Pons (tissue), 1 donor: ENCODE measurements at regions not wholly inside any gene's neighbourhood (a gene's known extent, or its start where the extent isn't known, plus 50 kb on each side); places are given as distances from the start of the nearest gene placed in this dataset.
A peak's percentile ranks its signal among the peaks of the same experiment; 100 is the strongest.

ENCODE experiments used
- DNase-seq: peaks from one replicate; pipeline ENCODE4 v3.0.0-alpha.2; 2016; ENCODE audit warnings: low spot score

DNA sequence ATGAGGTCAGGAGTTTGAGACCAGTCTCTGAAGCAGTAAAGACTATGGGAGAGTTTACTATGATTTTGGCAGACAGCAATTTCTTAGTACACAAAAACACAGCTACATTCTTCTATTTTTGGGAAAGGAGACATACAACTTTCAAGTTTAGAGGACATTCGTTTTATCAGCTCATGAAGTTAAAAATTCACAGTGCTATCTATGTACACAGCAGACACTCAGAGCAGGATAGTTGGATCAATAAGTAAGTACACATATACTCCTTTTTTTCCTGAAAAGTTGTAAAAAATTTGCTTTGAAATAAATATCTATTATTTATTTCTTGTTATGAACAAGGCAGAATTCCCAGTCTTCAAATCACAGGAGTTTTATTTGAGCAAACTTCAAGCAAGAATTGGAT lies 159.7 kb downstream of the SERPINI1 start:
- no peak for DNase-seq

- DNase-seq, result no peak
Measured at GRCh38 chr3:167892205-167892604, 156.7 kb downstream of the SERPINI1 start.

DNA sequence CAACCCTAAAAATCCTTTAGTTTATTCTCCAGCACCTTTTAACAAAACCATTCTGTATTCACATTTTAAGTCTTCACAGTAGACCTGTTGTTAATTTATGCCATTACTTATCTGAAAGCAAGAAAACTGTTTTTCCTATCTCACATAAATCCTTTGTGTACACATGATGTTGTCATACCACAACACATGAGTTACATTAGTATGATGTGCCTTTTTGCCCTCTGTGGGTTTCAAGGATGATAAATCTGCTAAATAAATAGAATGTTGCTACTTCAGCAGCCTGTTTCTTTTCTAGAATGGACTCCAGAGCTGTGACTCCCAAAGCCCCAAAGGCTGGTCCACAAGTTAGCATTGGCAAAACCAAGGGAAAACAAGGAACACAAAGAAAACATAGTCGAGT lies 151.6 kb downstream of the SERPINI1 start:
- DNase-seq, result no peak

DNA sequence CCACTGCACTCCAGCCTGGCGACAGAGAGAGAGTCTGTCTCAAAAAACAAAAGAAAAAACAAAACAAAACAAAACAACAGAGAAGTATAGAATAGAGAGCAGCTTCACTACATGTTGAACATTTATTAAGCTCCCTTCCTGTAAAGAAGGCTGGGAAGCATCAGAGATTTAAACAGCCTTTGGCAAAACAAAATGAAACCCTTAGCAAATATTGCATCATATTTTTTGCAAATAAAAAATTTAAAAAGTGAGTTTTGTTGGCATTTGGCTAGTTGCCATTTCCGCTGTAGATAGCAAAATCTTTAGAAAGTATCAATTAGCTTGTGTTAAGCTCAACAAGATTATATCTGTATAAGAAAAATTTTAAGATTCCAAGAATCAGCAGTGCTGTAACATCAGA lies 151.2 kb downstream of the SERPINI1 start:
- no peak for DNase-seq

DNA sequence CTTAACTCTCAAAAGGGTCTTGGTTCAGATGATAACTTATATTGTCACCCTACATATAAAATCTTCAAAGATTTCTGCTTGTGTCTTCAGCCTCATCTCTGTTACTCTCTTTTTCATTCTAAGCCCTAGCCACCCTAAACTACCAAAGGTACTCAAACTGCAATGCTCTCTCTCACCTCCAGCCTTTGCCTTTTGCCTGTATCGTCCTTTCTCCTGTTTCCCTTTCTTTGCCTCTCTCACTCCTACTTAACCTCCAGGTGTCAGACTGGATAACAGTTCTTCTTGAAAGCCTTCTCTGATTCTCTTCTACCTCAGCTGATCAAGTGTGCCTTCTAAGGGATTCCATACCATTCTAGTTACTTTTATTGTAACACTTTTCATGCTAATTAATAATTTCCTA lies 149.8 kb downstream of the SERPINI1 start:
- no peak for DNase-seq

DNA sequence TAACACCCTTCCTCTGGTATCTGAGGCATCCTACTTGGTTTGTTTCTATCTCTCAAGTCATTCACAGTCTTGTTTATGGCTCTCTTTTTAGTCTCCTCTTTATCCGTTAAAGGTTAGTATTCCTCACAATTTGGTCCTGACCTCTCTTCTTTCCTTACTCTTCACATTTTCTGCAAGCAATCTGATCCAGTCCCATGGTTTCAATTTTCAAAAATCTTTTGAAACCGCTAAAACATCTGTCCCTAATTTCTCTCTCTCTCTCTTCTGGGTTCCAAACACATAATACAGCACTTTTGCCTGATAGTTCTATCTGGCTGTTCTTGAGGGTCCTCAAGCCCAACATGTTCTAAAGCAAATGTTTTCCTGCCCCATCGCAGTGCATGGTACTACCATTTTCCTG lies 149.0 kb downstream of the SERPINI1 start:
- no peak for DNase-seq

DNA sequence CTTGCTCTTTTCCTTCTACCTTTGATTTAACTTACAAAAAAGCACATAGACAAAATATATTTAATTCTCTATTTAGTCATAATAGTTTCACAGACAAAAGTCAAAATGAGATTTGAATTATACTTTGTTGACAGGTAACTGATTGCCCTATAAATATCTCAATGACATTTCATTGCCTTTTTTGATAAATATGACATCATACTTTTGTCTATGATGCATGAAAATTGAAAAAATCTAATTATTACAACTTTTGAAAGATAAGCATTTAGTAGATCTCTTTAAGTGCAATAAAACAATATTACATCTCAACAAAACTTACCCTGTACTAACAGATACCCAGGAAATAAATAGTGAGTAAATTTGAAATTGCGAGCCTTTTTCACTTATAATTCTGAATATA lies 147.9 kb downstream of the SERPINI1 start:
- DNase-seq, result no peak

- DNase-seq, result peak; percentile 75
Measured at GRCh38 chr3:167882057-167882667, 146.6 kb downstream of the SERPINI1 start.

DNA sequence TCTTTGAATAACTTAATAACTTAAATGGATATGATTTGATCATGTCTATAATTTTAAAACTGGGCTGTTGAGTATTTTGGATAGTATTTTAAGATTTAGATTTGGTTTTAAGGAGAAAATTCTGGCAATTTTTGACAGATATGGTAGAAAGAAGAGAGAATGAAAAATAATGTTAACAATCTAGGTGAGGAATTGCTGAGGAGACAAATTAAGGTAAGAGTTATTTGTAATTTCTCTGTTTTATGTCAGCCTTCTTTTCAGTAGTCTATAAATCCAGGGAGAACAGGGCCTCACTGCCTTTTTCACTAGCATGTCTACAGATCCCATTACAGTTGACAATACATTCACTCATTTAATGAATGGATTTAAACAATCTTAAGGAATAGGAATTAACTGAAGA lies 144.7 kb downstream of the SERPINI1 start:
- DNase-seq, result no peak

DNA sequence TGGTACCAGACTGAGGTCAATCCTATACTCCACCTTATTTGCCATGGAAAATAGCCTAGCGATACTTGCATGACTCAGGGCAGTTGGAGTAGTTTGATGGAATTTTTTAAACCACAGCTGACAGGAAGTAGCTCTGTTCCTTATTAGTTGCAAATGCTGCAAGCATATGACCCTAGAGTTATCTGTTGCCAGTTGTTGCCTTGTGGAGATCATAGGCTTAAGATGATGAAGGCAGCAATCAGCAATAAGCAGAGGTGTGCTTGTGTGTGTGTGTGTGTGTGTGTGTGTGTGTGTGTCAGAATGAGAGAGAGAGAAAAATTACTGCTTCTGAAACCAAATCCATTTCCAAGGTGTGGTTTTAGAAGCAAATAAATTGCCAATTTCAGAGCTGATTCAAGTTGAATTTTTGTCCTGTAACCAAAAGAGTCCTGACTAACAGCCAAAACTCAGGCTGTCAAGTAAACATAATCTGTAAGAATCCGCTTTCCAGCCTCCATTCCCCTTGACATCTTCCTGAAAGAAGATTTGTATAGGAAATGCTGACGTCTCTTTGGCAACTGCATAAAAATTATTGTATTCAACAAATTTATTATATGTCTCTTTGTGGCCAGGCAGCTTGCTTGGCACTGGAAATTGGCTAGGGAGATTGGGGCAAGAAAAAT lies 141.2 kb downstream of the SERPINI1 start:
- DNase-seq, result peak; percentile 15
